A673 (cell line): ENCODE measurements at regions not wholly inside any gene's neighbourhood (a gene's known extent, or its start where the extent isn't known, plus 50 kb on each side); places are given as distances from the start of the nearest gene placed in this dataset.

Source experiments
- BruUV-seq: library from RNA; stranded (reverse); fragments of 400-500 nt; replicated peaks from 2 replicates; lab custom pipeline; 2021; lab: Mats Ljungman, UMichigan
- CTCF ChIA-PET: fragments of 300-600 bp; sonication (Branson Sonifier 250); formaldehyde crosslinking; loops from one replicate; lab custom pipeline; 2022; ENCODE audit warnings: antibody characterized with exemption; lab: Charles Lee
- POLR2A ChIA-PET: fragments of 300-600 bp; sonication (Branson Sonifier 250); formaldehyde crosslinking; loops from one replicate; lab custom pipeline; 2022; ENCODE audit warnings: antibody characterized with exemption; ENCODE audit not compliant: low non-redundant PET; lab: Charles Lee
- DNase-seq: peaks from one replicate; pipeline ENCODE4 v3.0.0-alpha.2; 2015; ENCODE audit warnings: low spot score
- H3K27ac ChIP-seq: fragments of 200-600 bp; sonication (generic); 2 replicates; pipeline ENCODE4 v1.5.1; 2016; ENCODE audit warnings: mixed run types, low read depth, mild to moderate bottlenecking, mixed read lengths, antibody characterized with exemption, low read length; ENCODE audit not compliant: poor library complexity, severe bottlenecking
- H3K27me3 ChIP-seq: fragments of 200-600 bp; sonication (generic); replicated peaks from 2 replicates; pipeline ENCODE4 v1.6.1; 2017; ENCODE audit warnings: mixed run types, low read depth, mild to moderate bottlenecking, mixed read lengths, antibody characterized with exemption, low read length; ENCODE audit not compliant: insufficient read depth, poor library complexity
- H3K36me3 ChIP-seq: fragments of 200-600 bp; sonication (generic); 2 replicates; pipeline ENCODE4 v1.6.1; 2016; ENCODE audit warnings: mixed run types, mild to moderate bottlenecking, mixed read lengths, antibody characterized with exemption, low read length; ENCODE audit not compliant: insufficient read depth, poor library complexity, severe bottlenecking
- H3K4me1 ChIP-seq: fragments of 200-600 bp; sonication (generic); 2 replicates; pipeline ENCODE4 v1.6.1; 2017; ENCODE audit warnings: mixed run types, mild to moderate bottlenecking, mixed read lengths, antibody characterized with exemption, low read length; ENCODE audit not compliant: insufficient read depth, poor library complexity, severe bottlenecking
- H3K4me3 ChIP-seq: fragments of 200-600 bp; sonication (generic); 2 replicates; pipeline ENCODE4 v1.5.1; 2016; ENCODE audit warnings: low read depth, mixed run types, mild to moderate bottlenecking, mixed read lengths, low read length; ENCODE audit not compliant: poor library complexity, severe bottlenecking
- H3K9me3 ChIP-seq: fragments of 200-600 bp; sonication (generic); 2 replicates; pipeline ENCODE4 v1.6.1; 2016; ENCODE audit warnings: mixed run types, low read depth, mild to moderate bottlenecking, mixed read lengths, antibody characterized with exemption, low read length; ENCODE audit not compliant: poor library complexity, severe bottlenecking
- CTCF ChIP-seq: fragments of 300-800, 200-600 bp; sonication (generic); conservative IDR thresholded peaks from 2 replicates; pipeline ENCODE4 v1.5.1; 2017; ENCODE audit warnings: low read depth, mild to moderate bottlenecking, antibody characterized with exemption, low read length, moderate library complexity, mixed read lengths
- EZH2 ChIP-seq: fragments of 200-600 bp; sonication (generic); IDR thresholded peaks from 2 replicates; pipeline ENCODE4 v1.6.1; 2017; ENCODE audit warnings: borderline replicate concordance, low read depth, mild to moderate bottlenecking, mixed read lengths, antibody characterized with exemption, low read length; ENCODE audit not compliant: poor library complexity, severe bottlenecking
- intact Hi-C: fragments of 100-400 bp; cut with micrococcal nuclease; formaldehyde crosslinking; loops from one replicate; pipeline ENCODE4 v1.10.0; 2022; ENCODE audit not compliant: unreplicated experiment

- Histone ChIP-seq H3K27ac (peak overlapping the region; percentile 83), H3K27me3 (no peaks in the 10 kb centered on the region), H3K4me1 (peaks cover 11% of the 10 kb centered on the region), H3K36me3 (no peaks in the 10 kb centered on the region), H3K4me3 (peak overlapping the region; percentile 57), H3K9me3 (no peaks in the 10 kb centered on the region)
- no peak for TF ChIP-seq EZH2
- CTCF ChIA-PET = interaction anchor here (0.6 to 0.7 kb wide), 3 partner anchors 10 to 81 kb away, joined by 5 to 16 read pairs (median 9); no protein-coding TSS in a partner anchor
- TSS peak; percentile 74 for BruUV-seq
- DNase-seq = no peak
- intact Hi-C loops = loop anchor here (2.0 kb wide), 1 partner anchor 51 kb away; the partner anchor contains the start of gene ATF3
- POLR2A ChIA-PET = interaction anchor here (0.6 to 0.8 kb wide), 2 partner anchors 43 to 50 kb away, joined by 3 to 6 read pairs; partner anchors contain the start of gene ATF3
Measured at GRCh38 chr1:212557739-212558692, 50.5 kb upstream of the ATF3 start.

GRCh38 chr1:212558693-212559480 is 49.7 kb upstream of the ATF3 start:
- ChIA-PET CTCF (interaction anchor here (0.6 to 0.7 kb wide), 3 partner anchors 11 to 82 kb away, joined by 5 to 16 read pairs (median 9); no protein-coding TSS in a partner anchor), POLR2A (interaction anchor here (0.8 kb wide), 1 partner anchor 49 kb away, joined by 6 read pairs; the partner anchor contains the start of gene ATF3)
- Histone ChIP-seq H3K27me3 (no peaks in the 10 kb centered on the region), H3K36me3 (no peaks in the 10 kb centered on the region), H3K4me1 (peaks cover 11% of the 10 kb centered on the region), H3K9me3 (no peaks in the 10 kb centered on the region), H3K4me3 (peak overlapping the region; percentile 57), H3K27ac (peak overlapping the region; percentile 83)
- DNase-seq = peak; percentile 95
- TF ChIP-seq CTCF (no peak), EZH2 (no peak)
- BruUV-seq = no TSS peak
- intact Hi-C loops = loop anchor here (2.0 kb wide), 1 partner anchor 50 kb away; the partner anchor contains the start of gene ATF3
